Hepatocyte (in vitro differentiated cells): ENCODE measurements at regions not wholly inside any gene's neighbourhood (a gene's known extent, or its start where the extent isn't known, plus 50 kb on each side); places are given as distances from the start of the nearest gene placed in this dataset.

Experiments
- DNase-seq: peaks from one replicate; pipeline ENCODE4 v3.0.0-alpha.2; 2016; ENCODE audit warnings: low spot score
- H2AFZ ChIP-seq: fragments of 200-600 bp; sonication (generic); 2 replicates; pipeline ENCODE4 v1.6.0; 2016; ENCODE audit warnings: antibody characterized with exemption, mild to moderate bottlenecking
- H3K27ac ChIP-seq: fragments of 200-600 bp; sonication (generic); 2 replicates; pipeline ENCODE4 v1.5.1; 2016; ENCODE audit warnings: mild to moderate bottlenecking
- H3K27me3 ChIP-seq: fragments of 200-600 bp; sonication (generic); 2 replicates; pipeline ENCODE4 v1.6.1; 2016
- H3K36me3 ChIP-seq: fragments of 200-600 bp; sonication (generic); replicated peaks from 2 replicates; pipeline ENCODE4 v1.5.1; 2016; ENCODE audit warnings: low read depth; ENCODE audit not compliant: insufficient read depth
- H3K4me1 ChIP-seq: fragments of 200-600 bp; sonication (generic); 2 replicates; pipeline ENCODE4 v1.5.1; 2016; ENCODE audit warnings: mild to moderate bottlenecking, moderate library complexity; ENCODE audit not compliant: insufficient read depth
- H3K4me2 ChIP-seq: fragments of 200-600 bp; sonication (generic); 2 replicates; pipeline ENCODE4 v1.6.0; 2016
- H3K4me3 ChIP-seq: fragments of 200-600 bp; sonication (generic); 2 replicates; pipeline ENCODE4 v1.5.1; 2016; ENCODE audit warnings: mild to moderate bottlenecking
- H3K79me2 ChIP-seq: fragments of 200-600 bp; sonication (generic); 2 replicates; pipeline ENCODE4 v1.6.0; 2017; ENCODE audit warnings: mild to moderate bottlenecking
- H3K9me2 ChIP-seq: fragments of 200-600 bp; sonication (generic); replicated peaks from 2 replicates; pipeline ENCODE4 v1.6.0; 2017; ENCODE audit warnings: mild to moderate bottlenecking; ENCODE audit not compliant: insufficient read depth
- H3K9me3 ChIP-seq: fragments of 200-600 bp; sonication (generic); 2 replicates; pipeline ENCODE4 v1.5.1; 2016; ENCODE audit warnings: low read depth, mild to moderate bottlenecking
- H4K20me1 ChIP-seq: fragments of 200-600 bp; sonication (generic); 2 replicates; pipeline ENCODE4 v1.6.0; 2016; ENCODE audit warnings: mild to moderate bottlenecking; ENCODE audit not compliant: insufficient read depth, poor library complexity, severe bottlenecking
- EZH2 ChIP-seq: fragments of 200-600 bp; sonication (generic); IDR thresholded peaks from 2 replicates; pipeline ENCODE4 v1.6.1; 2016; ENCODE audit warnings: antibody characterized with exemption, mild to moderate bottlenecking, borderline replicate concordance
- EZH2phosphoT487 ChIP-seq: fragments of 200-600 bp; sonication (generic); IDR thresholded peaks from one replicate; pipeline ENCODE4 v1.6.1; 2018; ENCODE audit warnings: antibody characterized with exemption, mild to moderate bottlenecking, low read depth, moderate library complexity; ENCODE audit not compliant: unreplicated experiment, severe bottlenecking
- WGBS: methylation state at CpG from one replicate; pipeline ENCODE4 v1.1.6; 2016; ENCODE audit warnings: low lambda C conversion rate; ENCODE audit errors: missing lambda C conversion rate; 5-methylcytosine and 5-hydroxymethylcytosine counted together
- TF ChIP-seq, protein P1 (sequence below): fragments of 200-600 bp; sonication (generic); IDR thresholded peaks from 2 replicates; pipeline ENCODE4 v1.5.1; 2016; ENCODE audit warnings: antibody characterized with exemption, mild to moderate bottlenecking; ENCODE audit not compliant: poor library complexity

DNA sequence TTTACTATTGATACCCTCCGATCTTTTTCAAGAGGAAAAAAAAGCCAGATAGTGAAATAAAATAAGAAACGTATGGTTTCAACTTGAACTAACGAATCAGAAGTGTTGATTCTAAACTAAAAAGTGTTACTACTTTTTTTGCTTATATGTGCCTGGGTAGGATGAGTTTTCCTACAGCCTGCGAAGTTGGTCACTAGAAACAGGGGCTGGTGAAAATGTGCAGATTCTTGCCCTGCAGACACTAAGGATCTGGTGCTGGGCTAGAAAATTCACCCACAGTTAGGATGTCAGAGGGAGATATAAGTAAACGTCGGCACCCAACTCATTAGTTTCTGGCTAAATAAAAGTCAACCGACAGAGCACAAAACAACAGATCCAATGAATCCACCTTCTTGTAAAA is 298.7 kb upstream of the NFE2L3 start:
- no peaks in the 10 kb centered on the region for H3K9me2 ChIP-seq
- no peaks in the 10 kb centered on the region for H3K9me3 ChIP-seq
- peaks cover 5% of the 10 kb centered on the region for H3K79me2 ChIP-seq
- WGBS: 54% methylated on average over 7 of the region's 7 CpGs
- H3K36me3 ChIP-seq: no peaks in the 10 kb centered on the region
- no peaks in the 10 kb centered on the region for H3K27me3 ChIP-seq
- peak overlapping the region; percentile 60 for H3K27ac ChIP-seq
- peak overlapping the region; percentile 73 for H3K4me2 ChIP-seq
- H3K4me1 ChIP-seq: peaks cover 59% of the 10 kb centered on the region
- TF ChIP-seq EZH2phosphoT487 (no peak), EZH2 (no peak)
- TF ChIP-seq, protein P1, sequence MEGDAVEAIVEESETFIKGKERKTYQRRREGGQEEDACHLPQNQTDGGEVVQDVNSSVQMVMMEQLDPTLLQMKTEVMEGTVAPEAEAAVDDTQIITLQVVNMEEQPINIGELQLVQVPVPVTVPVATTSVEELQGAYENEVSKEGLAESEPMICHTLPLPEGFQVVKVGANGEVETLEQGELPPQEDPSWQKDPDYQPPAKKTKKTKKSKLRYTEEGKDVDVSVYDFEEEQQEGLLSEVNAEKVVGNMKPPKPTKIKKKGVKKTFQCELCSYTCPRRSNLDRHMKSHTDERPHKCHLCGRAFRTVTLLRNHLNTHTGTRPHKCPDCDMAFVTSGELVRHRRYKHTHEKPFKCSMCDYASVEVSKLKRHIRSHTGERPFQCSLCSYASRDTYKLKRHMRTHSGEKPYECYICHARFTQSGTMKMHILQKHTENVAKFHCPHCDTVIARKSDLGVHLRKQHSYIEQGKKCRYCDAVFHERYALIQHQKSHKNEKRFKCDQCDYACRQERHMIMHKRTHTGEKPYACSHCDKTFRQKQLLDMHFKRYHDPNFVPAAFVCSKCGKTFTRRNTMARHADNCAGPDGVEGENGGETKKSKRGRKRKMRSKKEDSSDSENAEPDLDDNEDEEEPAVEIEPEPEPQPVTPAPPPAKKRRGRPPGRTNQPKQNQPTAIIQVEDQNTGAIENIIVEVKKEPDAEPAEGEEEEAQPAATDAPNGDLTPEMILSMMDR: no peak
- no peaks in the 10 kb centered on the region for H4K20me1 ChIP-seq
- H2AFZ ChIP-seq: no peak overlapping the region
- no peak overlapping the region for H3K4me3 ChIP-seq
- DNase-seq: no peak

DNA sequence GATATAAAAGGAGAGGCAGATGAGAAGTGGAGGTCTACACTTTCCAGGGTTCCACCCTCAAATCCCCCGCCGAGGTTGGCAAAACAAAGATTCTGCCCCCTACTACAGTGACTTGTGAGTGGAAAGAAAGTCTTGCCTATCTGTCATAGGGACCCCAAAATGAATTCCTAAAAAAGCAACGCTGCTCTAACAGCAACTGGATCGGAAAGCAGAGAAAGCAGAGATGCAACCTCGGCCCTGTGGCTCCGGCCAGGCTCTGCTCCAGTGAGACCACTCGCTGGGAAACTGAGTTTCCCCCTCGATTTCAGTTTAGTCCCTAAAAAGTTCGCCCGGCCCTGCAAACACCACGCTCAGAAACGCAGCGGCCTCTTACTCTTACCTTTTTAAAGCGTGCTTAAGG is 297.9 kb upstream of the NFE2L3 start:
- no peaks in the 10 kb centered on the region for H3K36me3 ChIP-seq
- H2AFZ ChIP-seq: no peak overlapping the region
- no peaks in the 10 kb centered on the region for H3K9me2 ChIP-seq
- no peaks in the 10 kb centered on the region for H3K9me3 ChIP-seq
- H3K4me3 ChIP-seq: no peak overlapping the region
- no peak for DNase-seq
- no peaks in the 10 kb centered on the region for H3K27me3 ChIP-seq
- peak overlapping the region; percentile 60 for H3K27ac ChIP-seq
- H4K20me1 ChIP-seq: no peaks in the 10 kb centered on the region
- peaks cover 5% of the 10 kb centered on the region for H3K79me2 ChIP-seq
- 28% methylated on average over 14 of the region's 14 CpGs for WGBS
- H3K4me2 ChIP-seq: peak overlapping the region; percentile 22
- H3K4me1 ChIP-seq: peaks cover 56% of the 10 kb centered on the region
- TF ChIP-seq, protein P1: no peak
- TF ChIP-seq EZH2phosphoT487: no peak
- TF ChIP-seq EZH2: no peak

DNA sequence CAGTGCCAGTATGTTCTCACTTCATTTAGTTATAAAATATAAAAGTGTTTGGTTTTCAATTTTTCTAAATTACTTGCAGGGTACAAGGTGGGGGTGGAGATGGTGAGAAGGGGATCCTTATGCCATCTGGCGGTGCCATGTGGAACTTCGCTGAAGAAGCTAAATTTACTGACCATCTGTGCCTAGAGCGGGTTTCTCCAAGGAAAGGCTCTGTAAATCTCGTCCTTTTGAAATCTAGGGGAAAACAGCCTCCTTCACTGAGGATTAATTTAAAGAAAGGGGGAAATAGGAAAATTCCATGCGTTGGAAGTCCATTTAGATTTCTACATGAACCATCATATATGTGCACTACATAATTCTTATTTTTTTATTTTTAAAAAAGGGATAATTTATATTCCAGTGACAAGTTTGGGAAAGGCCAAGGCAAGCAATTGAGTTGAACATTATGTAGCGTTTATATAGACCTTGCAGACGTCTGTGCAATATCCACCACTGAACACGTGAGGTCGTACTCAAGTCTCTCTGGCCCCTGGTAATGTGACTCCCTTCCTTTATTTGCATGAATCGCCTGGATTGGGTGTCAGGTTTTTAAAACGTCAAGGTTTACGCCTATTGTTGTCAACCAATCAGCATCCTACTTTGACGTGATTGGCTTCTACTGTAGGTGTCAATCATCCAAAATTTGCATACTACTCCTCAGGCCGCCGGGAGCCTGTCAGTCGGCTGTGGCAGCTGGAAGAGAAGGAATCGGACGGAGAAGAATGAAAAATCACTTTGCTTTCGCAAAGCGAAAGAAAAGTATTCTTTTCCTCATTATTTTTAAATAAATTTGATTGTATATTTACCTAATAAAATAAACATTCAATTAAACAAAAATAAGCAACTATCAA is 297.1 kb upstream of the NFE2L3 start:
- peak; percentile 96 for DNase-seq
- H4K20me1 ChIP-seq: no peaks in the 10 kb centered on the region

More for the DNA sequence above, 297.1 kb upstream of the NFE2L3 start:
- peak overlapping the region; percentile 89 for H3K27ac ChIP-seq
- no peak overlapping the region for H2AFZ ChIP-seq
- no peaks in the 10 kb centered on the region for H3K9me2 ChIP-seq
- WGBS: 7% methylated on average over 20 of the region's 20 CpGs
- H3K4me1 ChIP-seq: peaks cover 50% of the 10 kb centered on the region
- H3K4me3 ChIP-seq: no peak overlapping the region
- TF ChIP-seq, protein P1: peak; percentile 57
- TF ChIP-seq EZH2 (no peak), EZH2phosphoT487 (no peak)
- H3K79me2 ChIP-seq: peaks cover 5% of the 10 kb centered on the region
- peak overlapping the region; percentile 78 for H3K4me2 ChIP-seq
- no peaks in the 10 kb centered on the region for H3K36me3 ChIP-seq
- no peaks in the 10 kb centered on the region for H3K9me3 ChIP-seq
- no peaks in the 10 kb centered on the region for H3K27me3 ChIP-seq
